ENCODE measurements at regions not wholly inside any gene's neighbourhood (a gene's known extent, or its start where the extent isn't known, plus 50 kb on each side); places are given as distances from the start of the nearest gene placed in this dataset.
A peak's percentile ranks its signal among the peaks of the same experiment; 100 is the strongest.

DNA sequence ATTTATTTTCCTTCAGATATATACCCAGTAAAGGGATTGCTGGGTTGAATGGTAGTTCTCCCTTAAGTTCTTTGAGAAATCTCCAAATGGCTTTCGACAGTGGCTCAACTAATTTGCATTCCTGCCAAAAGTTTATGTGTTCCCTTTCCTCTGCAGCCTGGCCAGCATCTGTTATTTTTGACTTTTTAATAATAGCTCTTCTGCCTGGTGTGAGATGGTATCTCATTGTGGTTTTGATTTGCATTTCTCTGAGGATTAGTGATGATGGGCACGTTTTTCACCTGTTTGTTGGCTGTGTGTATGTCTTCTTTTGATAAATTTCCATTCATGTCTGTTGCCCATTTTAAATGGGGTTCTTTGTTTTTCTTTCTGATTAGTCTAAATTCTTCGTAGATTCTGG, 375.2 kb downstream of the UBE2NL start:
- TF ChIP-seq, protein P1, sequence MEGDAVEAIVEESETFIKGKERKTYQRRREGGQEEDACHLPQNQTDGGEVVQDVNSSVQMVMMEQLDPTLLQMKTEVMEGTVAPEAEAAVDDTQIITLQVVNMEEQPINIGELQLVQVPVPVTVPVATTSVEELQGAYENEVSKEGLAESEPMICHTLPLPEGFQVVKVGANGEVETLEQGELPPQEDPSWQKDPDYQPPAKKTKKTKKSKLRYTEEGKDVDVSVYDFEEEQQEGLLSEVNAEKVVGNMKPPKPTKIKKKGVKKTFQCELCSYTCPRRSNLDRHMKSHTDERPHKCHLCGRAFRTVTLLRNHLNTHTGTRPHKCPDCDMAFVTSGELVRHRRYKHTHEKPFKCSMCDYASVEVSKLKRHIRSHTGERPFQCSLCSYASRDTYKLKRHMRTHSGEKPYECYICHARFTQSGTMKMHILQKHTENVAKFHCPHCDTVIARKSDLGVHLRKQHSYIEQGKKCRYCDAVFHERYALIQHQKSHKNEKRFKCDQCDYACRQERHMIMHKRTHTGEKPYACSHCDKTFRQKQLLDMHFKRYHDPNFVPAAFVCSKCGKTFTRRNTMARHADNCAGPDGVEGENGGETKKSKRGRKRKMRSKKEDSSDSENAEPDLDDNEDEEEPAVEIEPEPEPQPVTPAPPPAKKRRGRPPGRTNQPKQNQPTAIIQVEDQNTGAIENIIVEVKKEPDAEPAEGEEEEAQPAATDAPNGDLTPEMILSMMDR (IDR thresholded peaks at IDR 0.05; ENCODE audit: low read depth, low read length): no peak
- H3K4me3 ChIP-seq (replicated peaks in 1 of 2; ENCODE audit: low read depth in 2 of 2, low read length in 2 of 2): no peak overlapping the region
- DNase-seq (ENCODE audit: low read depth in 2 of 2): no peak

DNA sequence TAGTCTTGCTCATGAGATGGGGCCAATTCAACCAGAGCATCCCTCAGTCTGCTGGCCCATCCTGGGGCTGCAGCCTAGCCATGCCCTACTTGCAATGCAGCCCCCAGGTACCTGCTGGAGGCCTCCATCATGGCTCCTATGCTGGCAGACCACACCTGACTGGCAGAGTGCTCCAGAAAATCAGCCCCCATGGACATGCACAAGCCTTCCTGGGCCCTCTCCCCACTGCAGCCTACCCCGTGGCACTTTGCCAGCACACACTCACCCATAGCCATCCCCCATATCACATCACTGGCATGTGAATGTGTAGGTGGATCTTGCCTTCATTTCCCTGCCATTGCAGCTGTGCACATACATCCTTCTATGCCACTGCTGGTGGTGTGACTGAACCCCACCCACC, 381.8 kb downstream of the UBE2NL start:
- DNase-seq (ENCODE audit: low read depth in 2 of 2): no peak
- TF ChIP-seq, protein P1 (IDR thresholded peaks at IDR 0.05; ENCODE audit: low read depth, low read length): no peak
- no peak overlapping the region for H3K4me3 ChIP-seq (replicated peaks in 1 of 2; ENCODE audit: low read depth in 2 of 2, low read length in 2 of 2)

DNA sequence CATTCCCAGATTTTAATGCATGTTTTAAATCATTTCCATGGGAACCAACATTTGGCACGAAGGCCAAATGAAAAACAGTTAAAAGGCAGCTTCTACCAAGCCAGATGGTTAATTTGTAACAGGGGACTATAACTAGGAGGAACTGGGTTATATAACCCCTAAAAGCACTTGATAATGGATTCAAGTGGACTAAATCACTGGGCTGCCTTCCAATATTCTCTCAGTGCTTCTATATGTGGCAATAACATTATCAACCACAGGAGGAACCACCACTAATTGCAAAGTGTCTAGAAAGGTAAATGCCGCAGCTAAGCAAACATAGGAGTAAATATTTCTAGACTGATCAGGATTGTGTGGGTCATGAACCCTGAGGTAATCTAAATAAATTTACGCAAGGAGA, 391.5 kb downstream of the UBE2NL start:
- no peak overlapping the region for H3K4me3 ChIP-seq (replicated peaks in 1 of 2; ENCODE audit: low read depth in 2 of 2, low read length in 2 of 2)
- TF ChIP-seq, protein P1 (IDR thresholded peaks at IDR 0.05; ENCODE audit: low read depth, low read length): no peak
- DNase-seq (ENCODE audit: low read depth in 2 of 2): no peak

DNA sequence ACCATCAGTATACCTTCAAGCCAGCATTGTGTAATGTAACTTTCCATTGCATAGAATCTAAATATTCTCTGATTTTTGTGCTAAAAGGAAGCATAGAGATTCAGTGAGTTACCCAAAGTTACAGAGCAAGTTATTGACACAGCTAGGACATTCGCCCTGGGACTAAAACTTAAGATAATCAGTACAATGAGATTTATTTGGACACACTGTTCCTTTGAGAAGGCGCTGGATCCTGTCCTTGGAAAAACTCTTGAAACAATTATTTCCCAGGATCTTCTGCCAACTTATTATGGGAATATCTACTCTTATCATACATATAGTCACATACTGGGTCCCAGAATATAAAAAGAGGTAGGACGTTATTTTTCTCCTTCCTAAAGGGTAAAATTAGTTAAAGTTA, 392.0 kb downstream of the UBE2NL start:
- TF ChIP-seq, protein P1 (IDR thresholded peaks at IDR 0.05; ENCODE audit: low read depth, low read length): no peak
- H3K4me3 ChIP-seq (replicated peaks in 1 of 2; ENCODE audit: low read depth in 2 of 2, low read length in 2 of 2): no peak overlapping the region
- no peak for DNase-seq (ENCODE audit: low read depth in 2 of 2)

DNA sequence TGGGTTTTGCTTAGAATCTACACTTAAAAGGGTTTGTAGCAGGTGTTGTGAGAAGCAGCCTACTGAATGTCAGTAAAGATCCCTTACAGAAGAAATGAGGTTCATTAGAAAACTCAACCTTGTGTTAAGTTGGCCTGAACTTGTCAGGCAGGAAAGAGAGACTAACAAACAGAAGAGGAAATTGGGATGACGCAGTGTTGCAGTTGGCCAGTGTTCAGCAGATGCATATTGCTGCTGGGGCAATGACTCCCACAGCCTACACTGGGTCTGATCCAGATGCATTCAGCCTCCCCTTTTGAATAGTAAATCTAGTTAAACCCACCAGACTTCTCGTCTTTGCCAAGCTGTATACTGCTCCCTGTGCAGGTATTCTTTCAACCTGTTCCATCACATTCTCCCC, 409.4 kb downstream of the UBE2NL start:
- H3K4me3 ChIP-seq (replicated peaks in 1 of 2; ENCODE audit: low read depth in 2 of 2, low read length in 2 of 2): no peak overlapping the region
- TF ChIP-seq, protein P1 (IDR thresholded peaks at IDR 0.05; ENCODE audit: low read depth, low read length): no peak
- DNase-seq (ENCODE audit: low read depth in 2 of 2): peak in 1 of 2 donors; percentile 12

DNA sequence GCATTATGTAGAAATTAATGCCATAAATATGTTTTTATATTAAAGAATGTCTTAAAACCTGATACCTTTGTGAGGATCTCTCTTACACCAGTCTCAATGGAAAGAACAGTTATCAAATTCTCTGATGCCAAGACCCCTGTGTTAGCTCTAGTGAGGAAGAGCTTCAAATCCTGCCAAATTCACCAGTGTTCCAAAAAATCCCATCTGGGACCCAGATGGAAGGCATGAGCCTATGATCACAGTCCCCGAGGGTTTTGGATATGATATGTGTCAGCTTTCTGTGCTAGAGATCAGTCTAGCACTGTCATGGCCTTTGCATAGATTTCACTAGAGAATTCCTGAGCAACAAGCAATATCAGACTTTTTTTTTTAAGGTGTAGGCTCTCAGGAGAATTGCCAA, 412.1 kb downstream of the UBE2NL start:
- no peak for DNase-seq (ENCODE audit: low read depth in 2 of 2)
- TF ChIP-seq, protein P1 (IDR thresholded peaks at IDR 0.05; ENCODE audit: low read depth, low read length): no peak
- no peak overlapping the region for H3K4me3 ChIP-seq (replicated peaks in 1 of 2; ENCODE audit: low read depth in 2 of 2, low read length in 2 of 2)

DNA sequence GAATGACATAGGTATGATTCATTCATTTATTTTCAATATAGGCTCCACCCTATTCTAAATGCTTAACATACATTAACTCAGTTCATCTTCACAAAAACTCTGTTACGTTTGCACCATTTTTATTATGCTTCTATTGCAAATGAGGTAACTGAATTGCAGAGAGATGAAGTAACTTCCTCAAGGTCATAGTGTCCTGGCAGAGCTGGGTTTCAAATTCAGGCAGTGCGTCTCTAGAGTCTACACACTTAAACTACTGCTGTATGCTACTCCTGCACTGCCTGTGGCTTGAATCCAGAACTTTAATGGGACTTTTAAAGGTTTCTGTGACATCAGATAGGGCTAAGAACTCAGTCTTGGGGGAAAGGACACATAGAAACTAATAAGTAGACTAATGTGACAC, 413.4 kb downstream of the UBE2NL start:
- DNase-seq (ENCODE audit: low read depth in 2 of 2): peak in 1 of 2 donors; percentile 21
- no peak overlapping the region for H3K4me3 ChIP-seq (replicated peaks in 1 of 2; ENCODE audit: low read depth in 2 of 2, low read length in 2 of 2)
- TF ChIP-seq, protein P1 (IDR thresholded peaks at IDR 0.05; ENCODE audit: low read depth, low read length): no peak

Data from cardiac fibroblast (primary cell).